ENCODE measurements at regions not wholly inside any gene's neighbourhood (a gene's known extent, or its start where the extent isn't known, plus 50 kb on each side); places are given as distances from the start of the nearest gene placed in this dataset.

- no peak for TF ChIP-seq POLR2AphosphoS5 (IDR thresholded peaks at IDR 0.05; ENCODE audit: low read length)
- no peak for TF ChIP-seq GABPA (IDR thresholded peaks at IDR 0.05; ENCODE audit: low read depth)
- no peak for TF ChIP-seq YY1 (IDR thresholded peaks at IDR 0.05; ENCODE audit: low read depth, low read length)
- TF ChIP-seq SP1 (IDR thresholded peaks at IDR 0.05; ENCODE audit: low read depth, low read length), result no peak
- no peak for TF ChIP-seq CTCF (IDR thresholded peaks at IDR 0.05 in 2 of 3, conservative IDR thresholded peaks at IDR 0.05 in 1 of 3; ENCODE audit: control insufficient read depth in 2 of 3, extremely low read depth in 1 of 3, insufficient read depth in 1 of 3, low read depth in 3 of 3, low read length in 3 of 3)
- TF ChIP-seq POLR2A (IDR thresholded peaks at IDR 0.05; ENCODE audit: low read depth, low read length), result no peak
- TF ChIP-seq BACH1 (IDR thresholded peaks at IDR 0.05; ENCODE audit: borderline replicate concordance), result no peak
- no peak for TF ChIP-seq NFXL1 (IDR thresholded peaks at IDR 0.05; ENCODE audit: borderline replicate concordance)
- TF ChIP-seq ZNF687 (IDR thresholded peaks at IDR 0.05), result no peak
- TF ChIP-seq EGR1 (IDR thresholded peaks at IDR 0.05; ENCODE audit: borderline replicate concordance in 1 of 2, low read depth in 2 of 2, low read length in 2 of 2), result no peak
- TF ChIP-seq CEBPB (IDR thresholded peaks at IDR 0.05; ENCODE audit: borderline replicate concordance in 1 of 2, low read depth in 2 of 2, low read length in 2 of 2), result no peak
- TF ChIP-seq ASH2L (IDR thresholded peaks at IDR 0.05; ENCODE audit: borderline replicate concordance, low read depth), result no peak
- no peak for TF ChIP-seq MYB (IDR thresholded peaks at IDR 0.05; ENCODE audit: borderline replicate concordance, low read depth, low read length)
- TF ChIP-seq TBL1XR1 (IDR thresholded peaks at IDR 0.05; ENCODE audit: low read depth, low read length), result no peak
Observed at GRCh38 chr4:129278868-129279267, 182.9 kb downstream of the C4orf33 start.

All from GM12878 (cell line).